ENCODE measurements at regions not wholly inside any gene's neighbourhood (a gene's known extent, or its start where the extent isn't known, plus 50 kb on each side); places are given as distances from the start of the nearest gene placed in this dataset.

GRCh38 chr16:35737076-35737475 is 2277.7 kb downstream of the TP53TG3F start:
- TF ChIP-seq CTCF (IDR thresholded peaks at IDR 0.05), result no peak
- TF ChIP-seq EZH2 (IDR thresholded peaks at IDR 0.05; ENCODE audit: borderline replicate concordance, insufficient read depth, low read depth, low read length, poor library complexity, severe bottlenecking), result no peak

Data from B cell (primary cell).